ENCODE measurements at regions not wholly inside any gene's neighbourhood (a gene's known extent, or its start where the extent isn't known, plus 50 kb on each side); places are given as distances from the start of the nearest gene placed in this dataset.
"Not testable (repeated sequence)": the region's sequence is repeated elsewhere in the genome, so short reads cannot be mapped to it uniquely, and the experiment has no call there.

DNA sequence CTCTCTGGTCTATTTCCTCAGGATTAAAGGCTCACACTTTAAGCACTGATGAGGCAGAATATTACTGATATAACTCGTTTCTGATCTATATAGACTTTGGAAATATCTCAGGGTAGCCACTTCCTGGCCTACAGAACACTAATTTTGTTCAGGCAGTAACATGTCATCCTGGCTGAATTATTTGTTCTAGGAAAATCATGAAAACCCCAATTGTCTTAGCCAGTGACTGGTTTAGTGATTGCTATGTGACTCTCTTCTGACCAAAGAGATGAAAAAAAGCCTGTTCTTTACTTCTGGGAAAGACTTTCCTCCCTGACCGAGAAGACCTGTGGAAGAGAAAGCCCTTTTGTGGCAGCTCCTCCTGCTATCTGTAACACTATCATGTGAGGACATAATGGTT, 453.7 kb downstream of the SETD4 start:
- no peak for DNase-seq

DNA sequence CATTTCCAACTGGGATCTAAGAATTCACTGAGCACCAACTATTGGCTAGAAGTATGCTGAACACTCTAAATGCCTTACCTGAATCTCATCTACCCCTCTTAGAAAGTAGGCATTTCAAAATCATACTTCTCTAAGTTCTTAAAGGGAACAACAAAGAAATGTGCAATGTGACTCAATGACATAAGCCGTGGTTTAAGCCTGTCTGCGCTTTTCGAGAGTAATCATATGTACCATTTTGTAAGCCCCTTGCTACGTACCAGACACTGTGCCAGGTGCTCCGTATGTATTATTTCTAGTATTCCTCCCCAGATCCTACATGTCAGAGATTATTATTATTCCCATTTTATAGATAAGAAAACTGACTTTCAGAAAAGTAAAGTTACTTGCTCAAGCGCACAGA, 454.2 kb downstream of the SETD4 start:
- DNase-seq = no peak

DNA sequence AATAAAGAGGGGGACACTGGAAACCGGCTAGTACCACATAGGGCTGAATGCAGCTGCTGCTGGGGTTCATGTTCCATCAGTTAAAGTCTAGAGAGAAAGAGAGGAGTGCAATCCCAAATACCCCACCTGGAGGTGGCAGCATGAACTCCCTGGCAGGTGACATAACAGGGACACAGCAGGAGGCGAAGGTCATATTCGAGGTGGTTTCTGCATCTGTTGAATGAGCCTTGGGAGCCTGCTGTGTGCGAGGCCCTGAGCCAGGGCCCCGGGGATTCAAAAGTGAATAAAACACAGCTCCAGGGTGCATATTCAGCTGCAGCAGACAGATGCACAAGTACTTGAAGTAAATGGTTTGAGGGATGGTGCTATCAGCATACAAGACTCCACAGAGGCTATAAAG, 456.8 kb downstream of the SETD4 start:
- DNase-seq = no peak

DNA sequence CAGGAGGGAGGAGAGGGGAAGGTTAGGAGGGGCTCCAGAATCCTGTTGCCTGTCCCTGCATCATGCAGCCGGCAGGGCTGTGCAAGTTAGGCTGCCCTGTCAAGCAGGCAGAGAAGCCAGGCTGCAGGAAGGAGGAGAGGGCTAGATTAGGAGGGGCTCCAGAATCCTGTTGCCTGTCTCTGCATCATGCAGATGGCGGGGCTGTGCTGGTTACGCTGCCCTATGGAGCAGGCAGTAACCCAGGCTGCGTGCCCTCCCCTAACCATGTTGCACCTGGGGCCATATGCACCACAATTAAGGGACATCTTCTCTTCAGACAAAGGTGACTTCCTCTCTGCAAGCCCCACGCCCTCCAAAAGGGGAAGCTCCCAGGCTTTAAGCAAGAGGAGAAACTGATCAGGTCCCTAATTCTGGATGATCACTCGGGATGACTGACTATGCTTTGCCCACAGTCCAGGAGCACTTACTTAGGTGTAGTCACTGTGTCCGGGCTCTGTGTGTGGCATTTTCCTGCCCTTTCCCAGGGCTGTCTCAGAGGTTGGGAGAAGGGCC, 457.4 kb downstream of the SETD4 start:
- DNase-seq = no peak

DNA sequence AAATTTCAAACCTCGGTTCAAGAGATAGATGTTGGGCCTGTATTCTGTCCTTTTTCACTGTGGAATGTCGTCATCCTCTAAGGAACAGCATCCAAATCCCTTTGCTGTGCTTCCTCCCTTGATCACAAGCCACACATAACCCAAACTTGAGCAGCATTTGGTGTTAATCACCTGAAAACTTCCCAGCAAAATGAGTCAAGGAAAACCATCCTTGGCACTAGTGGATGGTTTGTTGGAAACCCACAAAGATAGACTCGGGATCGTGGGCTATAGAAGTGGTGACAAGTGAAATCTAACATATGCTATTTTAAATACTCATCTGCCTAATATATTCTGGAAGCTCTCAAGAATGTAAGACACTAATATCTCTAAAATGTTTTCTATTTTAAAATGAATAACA, 459.1 kb downstream of the SETD4 start:
- DNase-seq = no peak

DNA sequence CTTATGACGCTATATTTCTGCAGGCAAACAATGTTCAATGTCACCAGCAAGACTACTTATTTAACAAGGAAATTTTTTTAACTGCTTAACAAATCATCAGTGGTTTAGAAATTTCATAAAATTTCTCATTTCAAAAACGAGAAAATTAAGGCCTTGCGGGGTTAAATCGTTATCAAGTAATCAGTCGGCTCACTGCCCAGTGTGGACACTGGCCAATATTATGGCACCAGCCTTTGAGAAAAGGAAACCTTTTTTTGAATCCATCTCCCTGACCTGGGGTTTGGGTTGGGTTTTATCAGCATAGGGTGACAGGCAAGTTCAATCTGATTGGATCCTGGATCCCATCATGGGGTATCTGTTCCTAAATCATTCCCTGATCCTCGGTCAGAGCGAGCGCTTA, 461.2 kb downstream of the SETD4 start:
- DNase-seq = no peak

DNA sequence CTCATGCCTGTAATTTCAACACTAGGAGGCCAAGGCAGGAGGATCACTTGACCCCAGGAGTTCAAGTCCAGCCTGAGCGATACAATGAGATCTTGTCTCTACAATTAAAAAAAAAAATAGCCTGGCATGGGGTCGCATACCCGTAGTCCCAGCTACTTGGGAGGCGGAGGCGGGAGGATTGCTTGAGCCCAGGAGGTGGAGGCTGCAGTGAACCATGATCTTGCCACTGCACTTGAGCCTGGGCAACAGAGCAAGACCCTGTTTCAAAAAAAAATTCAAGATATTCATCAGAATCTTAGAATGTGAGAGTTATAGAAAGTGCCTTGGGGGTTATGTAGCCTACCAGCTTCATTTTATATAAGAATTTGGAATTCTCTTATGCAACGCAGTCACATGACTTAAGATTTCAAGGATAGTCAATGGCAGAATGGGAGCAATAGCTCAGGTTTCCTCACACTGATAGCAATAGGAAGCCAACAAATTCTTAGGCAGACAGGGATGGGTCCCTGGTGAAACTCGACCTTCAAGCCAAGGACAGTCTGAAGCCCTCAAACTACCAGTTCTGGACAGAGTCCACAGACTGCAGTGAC, 462.5 kb downstream of the SETD4 start:
- DNase-seq = no peak

DNA sequence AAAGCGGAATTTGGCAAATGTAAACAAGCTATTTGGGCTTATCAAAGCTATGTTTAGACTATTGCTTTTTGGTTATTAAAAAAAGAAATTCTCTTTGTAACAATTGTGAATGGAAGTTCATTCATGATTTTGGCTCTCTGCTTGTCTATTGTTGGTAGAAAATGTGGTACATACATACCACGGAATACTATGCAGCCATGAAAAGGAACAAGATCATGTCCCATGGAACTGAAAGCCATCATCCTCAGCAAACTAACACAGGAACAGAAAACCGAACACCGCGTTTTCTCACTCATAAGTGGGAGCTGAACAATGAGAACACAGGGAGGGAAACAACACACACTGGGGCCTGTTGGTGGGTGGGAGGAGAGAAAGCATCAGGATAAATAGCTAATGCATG, 465.4 kb downstream of the SETD4 start:
- no peak for DNase-seq

DNA sequence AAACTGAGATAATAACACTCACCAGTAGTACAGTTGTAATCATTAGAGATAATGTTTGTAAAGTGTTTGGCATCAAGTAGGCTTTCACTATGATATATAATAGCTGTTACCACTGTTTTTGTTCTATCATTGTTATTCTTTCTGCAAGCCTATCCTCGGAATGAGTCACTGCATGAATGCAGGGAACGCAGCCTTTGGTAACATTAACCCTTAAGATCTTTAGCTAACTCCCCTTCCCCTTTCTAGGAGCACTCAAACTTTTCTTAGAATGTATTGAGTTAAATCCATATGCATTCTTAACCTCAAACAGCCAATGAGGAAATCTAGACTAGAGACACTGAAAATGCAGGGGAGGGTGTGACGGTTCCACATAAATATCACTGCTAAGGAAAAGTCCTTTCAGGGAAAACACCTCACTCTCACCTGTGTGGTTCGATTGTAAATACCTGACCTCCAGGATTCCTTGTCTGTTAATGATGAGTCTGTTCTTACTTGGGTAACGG, 467.3 kb downstream of the SETD4 start:
- no peak for DNase-seq

DNA sequence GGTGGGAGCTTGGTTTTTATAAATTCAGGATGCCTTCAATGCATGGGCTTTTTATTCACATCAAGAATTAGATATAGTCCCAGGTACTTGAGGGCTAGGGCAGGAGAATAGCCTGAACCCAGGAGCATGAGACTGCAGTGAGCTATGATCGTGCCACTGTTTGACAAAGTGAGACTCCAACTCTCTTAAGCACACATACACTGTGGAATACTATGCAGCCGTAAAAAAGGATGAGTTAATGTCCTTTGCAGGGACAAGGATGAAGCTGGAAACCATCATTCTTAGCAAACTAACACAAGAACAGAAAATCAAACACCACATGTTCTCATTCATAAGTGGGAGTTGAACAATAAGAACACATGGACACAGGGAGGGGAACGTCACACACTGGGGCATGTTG, 470.0 kb downstream of the SETD4 start:
- DNase-seq = not testable (repeated sequence)

DNA sequence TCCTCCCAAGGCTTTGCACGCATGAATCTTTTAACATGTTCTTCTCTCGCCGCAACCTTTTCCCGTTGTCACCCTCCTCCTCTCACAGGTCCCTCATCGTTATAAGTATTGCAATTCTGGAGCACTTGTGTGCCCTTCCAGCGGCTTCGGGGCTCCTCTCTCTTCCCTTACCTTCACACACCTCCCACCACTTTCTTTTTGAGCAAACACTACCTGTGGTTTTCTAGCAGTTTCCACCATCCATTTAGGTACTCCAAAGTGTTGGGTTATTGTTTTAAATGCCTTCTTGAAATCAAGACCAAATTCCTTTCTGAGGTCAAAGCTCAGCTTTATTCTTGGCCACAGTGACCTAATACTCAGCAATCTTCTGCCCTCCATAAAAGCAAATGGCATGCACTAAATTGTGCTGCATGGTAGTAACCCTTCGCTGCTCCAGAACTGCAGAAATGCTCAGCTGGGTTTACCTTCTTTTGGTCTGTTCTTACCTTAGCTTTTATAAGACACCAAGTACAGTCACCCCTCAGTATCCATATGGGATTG, 472.4 kb downstream of the SETD4 start:
- DNase-seq = no peak

DNA sequence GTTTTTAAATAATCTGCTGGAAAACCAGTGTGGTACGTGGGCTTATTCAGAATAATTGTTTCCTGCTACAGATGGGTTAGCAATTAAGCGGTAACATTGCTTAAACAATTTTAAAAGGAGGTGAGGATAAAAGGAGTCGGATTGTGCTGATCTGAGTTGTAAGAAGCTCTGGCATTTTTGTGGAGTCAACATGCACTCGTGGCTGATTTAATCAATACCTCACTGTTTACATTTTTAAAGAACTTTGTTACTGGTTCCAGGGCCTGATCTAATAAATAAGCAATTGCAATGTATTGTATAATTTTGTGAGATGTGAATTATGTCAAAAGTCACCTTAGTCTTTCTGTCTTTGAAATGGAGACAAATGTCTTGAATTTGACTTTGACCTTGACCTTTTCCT, 474.0 kb downstream of the SETD4 start:
- no peak for DNase-seq

DNA sequence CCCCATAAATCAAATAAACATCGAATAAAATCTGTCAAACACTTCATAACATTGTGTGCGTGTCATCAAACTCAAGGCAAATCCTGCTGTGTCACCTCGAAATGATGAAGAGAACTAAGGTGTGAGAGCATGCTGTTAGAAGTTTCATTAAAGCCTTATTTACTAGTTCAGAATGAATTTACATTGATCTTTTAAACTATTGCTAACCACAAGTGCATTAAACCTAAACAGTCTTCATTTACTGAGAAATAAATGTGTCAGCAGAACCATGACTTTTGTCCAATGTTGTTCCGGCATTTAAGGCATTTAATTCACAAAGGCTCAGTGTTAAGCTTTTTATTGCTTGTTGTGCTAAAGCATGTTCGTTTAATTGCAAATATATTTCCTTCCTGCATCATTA, 474.4 kb downstream of the SETD4 start:
- no peak for DNase-seq

DNA sequence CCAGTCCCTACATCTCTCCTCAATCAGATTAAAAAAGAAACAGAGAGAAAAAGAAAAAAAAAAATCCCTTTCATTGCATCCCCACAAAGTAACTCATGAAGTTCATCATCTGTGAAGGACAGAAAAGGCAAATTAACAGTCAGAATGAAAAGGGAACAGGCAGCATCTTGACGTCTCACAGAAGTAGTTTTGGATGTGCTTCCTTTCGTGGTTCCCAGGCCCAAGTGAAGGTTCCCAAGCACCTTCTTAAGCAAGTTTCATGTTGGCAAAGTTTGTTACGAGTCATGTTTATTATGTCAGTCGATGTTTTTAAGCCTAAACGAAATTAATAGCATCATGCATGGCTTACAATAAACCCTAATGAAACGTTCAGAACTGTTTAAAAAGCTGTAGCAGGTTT, 475.2 kb downstream of the SETD4 start:
- DNase-seq = no peak

DNA sequence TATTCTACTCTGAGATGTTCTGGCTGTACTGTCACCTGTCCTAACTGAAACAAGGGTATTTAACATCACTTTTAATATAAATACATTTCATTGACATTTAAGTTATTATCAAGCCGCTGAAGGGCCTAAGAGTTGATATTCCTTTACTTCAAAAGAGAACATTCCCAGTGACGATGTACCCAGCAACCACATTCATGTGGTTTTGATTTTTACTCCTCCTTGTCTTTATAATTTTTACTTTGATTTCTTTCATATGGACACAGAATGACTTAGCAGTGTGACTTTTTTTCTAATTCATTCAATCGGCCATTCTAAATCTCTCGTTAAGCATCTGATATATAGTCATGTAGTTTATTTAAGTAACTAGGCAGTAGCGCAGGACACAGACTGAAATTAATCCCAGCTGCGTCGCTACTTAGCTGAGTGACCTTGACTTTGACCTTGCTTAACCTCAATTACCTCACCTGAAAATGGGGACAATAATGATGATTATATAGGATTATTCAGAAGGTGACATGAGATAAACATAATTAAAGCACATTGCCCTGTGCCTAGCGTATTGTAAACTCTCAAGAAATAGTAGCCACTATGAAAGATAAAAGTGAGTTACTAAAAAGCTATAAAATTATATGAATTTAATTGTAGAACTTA, 476.6 kb downstream of the SETD4 start:
- no peak for DNase-seq

DNA sequence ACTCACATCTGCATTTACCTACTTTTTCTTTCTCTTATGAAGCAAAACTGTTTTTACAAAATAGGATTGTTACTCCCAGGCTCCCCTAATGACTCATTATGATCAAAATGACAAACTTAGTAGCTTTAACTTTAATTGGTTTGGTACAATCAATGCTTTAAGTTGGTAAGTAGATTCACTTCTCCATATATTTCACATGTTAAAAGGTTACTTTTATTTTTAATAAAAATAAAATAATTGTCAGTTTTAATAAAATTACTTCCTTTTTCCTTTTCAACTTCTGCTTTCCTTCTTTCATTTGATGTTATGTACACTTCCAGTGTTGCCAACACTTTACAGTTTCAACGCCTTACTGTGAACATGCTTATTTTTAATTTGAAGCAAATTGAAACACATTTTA, 477.6 kb downstream of the SETD4 start:
- no peak for DNase-seq

DNA sequence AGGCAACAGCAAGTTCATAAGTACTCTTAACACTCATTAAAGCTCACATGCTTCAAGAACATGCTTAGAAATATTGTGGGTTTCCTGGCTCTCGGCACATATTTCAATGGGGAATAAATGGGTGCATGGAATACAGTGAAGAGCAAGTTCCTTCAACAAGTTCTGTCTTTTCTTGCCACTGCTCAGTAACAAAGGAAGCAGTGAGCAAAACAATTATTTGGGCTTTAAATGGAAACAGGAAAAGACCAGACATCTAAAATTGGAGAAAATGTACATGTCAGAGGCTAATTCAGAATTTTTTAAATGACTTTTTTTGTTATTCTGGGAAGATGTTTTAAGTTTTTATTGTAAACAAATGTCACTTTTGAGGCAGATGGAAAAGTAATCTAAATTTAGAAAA, 478.7 kb downstream of the SETD4 start:
- DNase-seq = no peak

DNA sequence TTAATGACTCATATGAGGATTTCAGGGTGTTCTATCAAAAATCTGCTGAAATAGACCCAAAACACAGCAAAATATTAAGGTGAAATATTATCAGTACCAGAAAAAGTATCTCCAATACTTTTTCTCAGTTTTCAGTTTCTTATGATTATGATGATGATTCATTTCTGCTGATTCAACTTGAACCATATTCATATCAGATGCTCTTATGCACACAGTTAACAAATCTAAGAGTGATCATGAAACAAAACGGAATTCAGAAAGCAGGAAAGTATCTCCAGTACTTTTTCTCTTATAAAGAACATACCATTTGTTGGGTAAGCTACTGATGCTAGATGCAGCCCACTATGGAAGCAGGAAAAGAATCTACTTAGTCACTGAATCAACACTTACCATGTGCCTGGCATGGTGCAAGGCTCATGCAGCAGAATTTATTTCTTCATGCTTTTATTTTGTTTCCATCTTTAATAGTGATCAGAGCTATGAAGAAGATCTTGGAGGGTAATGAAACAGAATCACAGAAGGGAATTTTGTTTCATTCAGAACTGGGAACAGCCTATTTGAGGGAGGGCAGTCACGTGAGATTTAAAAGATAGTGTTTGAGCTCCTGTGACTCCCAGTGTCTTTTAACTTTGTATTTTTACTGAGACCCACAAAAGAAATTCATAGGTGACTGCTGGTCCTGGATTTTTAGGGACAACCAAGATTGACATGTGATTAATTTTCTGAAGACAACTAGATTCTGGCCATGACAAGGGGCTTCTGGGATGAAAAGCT, 480.6 kb downstream of the SETD4 start:
- no peak for DNase-seq

DNA sequence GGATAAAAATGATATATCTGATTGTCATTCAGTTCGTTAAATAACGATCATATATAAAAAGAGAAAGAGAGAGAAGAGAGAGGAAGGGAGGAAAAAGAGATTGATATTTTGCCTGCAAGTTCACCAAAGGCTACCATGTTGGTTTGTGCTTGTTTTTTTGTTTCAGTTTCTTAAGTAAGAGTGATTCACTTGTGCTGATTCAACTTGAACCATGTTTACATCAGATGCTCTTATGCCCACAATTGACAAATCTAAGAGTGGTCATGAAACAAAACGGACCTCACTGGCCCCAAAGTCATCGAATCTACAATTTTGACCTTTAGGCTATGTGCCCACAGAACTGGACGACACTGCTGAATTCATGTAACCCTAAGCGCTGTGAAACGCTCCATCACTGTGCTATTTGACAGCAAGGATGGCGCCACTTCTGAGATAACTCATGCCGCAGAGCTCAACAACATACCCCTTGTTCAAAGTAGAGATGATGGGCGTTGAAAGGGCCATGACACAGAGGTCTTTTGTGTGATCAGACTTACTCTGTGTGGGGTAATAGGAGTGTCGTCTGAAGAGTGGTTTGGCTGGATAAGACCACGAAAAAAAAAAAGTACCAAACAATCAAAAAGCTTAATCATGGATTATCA, 481.4 kb downstream of the SETD4 start:
- no peak for DNase-seq

DNA sequence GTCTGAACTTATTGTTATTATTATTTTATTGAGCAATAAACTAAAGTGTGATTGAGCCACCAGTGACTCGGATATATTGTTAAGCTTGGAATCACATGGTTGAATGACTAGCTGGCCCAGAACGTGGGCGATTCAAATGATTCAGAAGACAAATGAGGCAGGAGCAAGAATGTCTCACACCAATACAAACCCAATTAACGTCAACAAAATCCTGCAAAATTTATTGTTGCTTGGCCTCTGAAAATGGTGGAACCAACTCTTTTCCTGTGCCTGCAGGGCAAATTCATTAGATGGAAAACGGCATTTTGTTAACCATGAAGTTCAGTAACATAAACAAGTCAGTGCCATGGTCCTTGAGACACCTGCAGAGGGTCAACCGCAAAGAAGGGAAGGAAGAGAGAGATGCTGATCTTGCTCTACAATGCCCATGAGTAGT, 482.0 kb downstream of the SETD4 start:
- no peak for DNase-seq

DNA sequence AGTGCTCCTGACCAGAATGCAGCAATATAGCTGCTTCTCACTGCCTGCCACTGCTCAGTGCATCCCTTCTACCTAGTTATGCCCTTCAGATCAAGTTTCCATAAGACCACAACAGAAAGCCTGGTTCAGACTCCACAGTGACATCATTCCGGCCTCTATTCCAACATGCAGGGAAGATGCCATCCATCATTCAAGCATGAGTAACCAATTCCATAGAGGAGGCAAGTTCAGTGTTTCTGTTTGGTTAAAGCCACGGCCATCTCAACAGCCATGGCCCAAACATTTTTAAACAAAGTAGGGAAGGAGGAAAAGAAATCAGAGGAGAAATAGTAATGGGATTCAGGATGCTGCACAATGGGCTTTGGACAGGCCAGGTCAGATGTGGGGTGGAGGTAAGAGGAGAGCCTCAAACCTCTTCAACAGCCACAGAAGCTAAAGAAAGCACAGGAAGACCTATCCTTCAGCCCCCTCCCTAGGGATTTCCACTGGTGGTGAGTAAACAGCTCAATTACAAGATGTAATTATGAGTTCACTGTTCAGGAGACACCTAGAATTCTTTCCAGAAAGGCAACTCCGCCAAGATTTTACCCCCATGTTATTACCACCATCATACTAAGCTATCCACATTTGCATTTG, 484.9 kb downstream of the SETD4 start:
- no peak for DNase-seq

Data from hypothalamus (tissue), 51 donors.